Activated CD8-positive, alpha-beta memory T cell treated with anti-CD3 and anti-CD28 coated beads, Interleukin-2, amount 50 U/mL, for 48 hours (primary cell): ENCODE measurements at regions not wholly inside any gene's neighbourhood (a gene's known extent, or its start where the extent isn't known, plus 50 kb on each side); places are given as distances from the start of the nearest gene placed in this dataset.
A peak's percentile ranks its signal among the peaks of the same experiment; 100 is the strongest.
"Not testable (repeated sequence)": the region's sequence is repeated elsewhere in the genome, so short reads cannot be mapped to it uniquely, and the experiment has no call there.

Source experiments
- DNase-seq: peaks from one replicate; pipeline ENCODE4 v3.0.0-alpha.2; 2020

DNA sequence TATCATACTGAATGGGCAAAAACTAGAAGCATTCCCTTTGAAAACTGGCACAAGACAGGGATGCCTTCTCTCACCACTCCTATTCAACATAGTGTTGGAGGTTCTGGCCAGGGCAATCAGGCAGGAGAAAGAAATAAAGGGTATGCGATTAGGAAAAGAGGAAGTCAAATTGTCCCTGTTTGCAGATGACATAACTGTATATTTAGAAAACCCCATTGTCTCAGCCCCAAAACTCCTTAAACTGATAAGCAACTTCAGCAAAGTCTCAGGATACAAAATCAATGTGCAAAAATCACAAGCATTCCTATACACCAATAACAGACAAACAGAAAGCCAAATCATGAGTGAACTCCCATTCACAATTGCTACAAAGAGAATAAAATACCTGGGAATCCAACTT, 52.5 kb upstream of the CCDC71L start:
- not testable (repeated sequence) for DNase-seq

- DNase-seq: not testable (repeated sequence)
Measured at GRCh38 chr7:106714590-106715442, 53.9 kb upstream of the CCDC71L start.

- DNase-seq: no peak
Measured at GRCh38 chr7:106715730-106716129, 54.8 kb upstream of the CCDC71L start.

DNA sequence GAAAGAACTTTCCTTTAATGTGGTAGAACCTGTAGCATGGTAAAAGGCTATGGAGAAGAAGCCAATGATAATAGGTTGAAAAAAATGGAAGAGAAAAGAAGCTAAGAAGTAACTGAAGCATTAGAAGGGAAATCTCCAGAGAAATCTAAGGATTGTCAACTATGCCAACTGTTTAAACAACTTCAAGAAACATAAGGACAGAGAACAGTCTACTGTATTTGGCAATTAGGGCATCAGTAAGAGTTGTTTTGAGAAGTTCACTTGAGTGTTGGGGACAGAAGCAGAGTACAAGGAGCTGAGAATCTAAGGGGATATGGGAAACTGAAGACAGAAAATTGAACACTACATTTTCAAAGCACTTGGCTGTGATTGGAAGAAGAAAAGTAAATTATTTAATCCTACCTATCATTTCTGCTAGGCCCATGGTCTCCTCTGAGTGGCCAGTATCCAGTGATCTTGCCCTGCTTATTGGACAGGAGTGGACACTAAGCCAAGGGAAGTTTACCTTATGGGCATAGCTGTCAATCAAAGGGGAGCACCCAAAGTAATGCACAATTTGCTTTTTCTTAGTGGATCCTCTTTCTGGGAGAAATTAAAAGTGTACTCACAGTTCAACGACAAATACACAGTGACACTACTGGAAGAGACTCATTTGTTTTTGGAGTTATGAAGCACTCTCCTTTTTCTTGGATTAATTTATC, 56.4 kb upstream of the CCDC71L start:
- no peak for DNase-seq

- peak; percentile 74 for DNase-seq
Measured at GRCh38 chr7:106717955-106718871, 57.3 kb upstream of the CCDC71L start.

GRCh38 chr7:106720641-106721040, 59.7 kb upstream of the CCDC71L start:
- DNase-seq: no peak

- DNase-seq: no peak
Measured at GRCh38 chr7:106721816-106722785, 61.1 kb upstream of the CCDC71L start.

GRCh38 chr7:106723398-106723797, 62.4 kb upstream of the CCDC71L start:
- DNase-seq: no peak

DNA sequence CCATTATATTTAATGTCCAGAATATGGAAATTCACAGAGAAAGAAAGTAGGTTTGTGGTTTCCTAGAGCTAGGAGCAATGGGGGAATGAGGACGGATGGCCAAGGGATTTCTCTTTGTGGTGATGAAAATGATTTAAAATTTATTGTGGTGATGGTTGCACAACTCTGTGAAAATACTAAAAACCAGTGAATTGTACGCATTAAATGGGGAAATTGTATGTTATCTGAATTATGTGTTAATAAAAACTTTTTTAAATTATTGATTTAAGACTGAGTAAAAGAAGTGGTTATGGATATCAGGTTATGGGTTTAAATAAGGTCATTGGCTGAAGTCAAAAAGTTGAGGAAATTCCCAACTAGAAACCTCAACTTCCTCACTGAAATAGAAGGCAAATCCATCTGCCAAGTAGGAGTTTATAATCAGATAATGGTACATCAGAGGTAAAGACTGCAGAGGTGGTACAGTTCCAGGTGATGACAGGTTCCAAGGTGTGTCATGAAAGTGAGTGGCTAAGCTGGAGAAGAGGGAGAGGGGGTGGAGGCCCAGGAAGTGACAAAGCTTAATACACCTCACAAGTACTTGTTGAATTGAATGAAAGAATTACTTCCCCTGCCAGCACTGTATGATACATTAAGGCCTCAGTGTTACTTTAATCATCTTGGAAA, 68.9 kb upstream of the CCDC71L start:
- DNase-seq: no peak

GRCh38 chr7:106731187-106731586, 70.2 kb upstream of the CCDC71L start:
- no peak for DNase-seq

DNA sequence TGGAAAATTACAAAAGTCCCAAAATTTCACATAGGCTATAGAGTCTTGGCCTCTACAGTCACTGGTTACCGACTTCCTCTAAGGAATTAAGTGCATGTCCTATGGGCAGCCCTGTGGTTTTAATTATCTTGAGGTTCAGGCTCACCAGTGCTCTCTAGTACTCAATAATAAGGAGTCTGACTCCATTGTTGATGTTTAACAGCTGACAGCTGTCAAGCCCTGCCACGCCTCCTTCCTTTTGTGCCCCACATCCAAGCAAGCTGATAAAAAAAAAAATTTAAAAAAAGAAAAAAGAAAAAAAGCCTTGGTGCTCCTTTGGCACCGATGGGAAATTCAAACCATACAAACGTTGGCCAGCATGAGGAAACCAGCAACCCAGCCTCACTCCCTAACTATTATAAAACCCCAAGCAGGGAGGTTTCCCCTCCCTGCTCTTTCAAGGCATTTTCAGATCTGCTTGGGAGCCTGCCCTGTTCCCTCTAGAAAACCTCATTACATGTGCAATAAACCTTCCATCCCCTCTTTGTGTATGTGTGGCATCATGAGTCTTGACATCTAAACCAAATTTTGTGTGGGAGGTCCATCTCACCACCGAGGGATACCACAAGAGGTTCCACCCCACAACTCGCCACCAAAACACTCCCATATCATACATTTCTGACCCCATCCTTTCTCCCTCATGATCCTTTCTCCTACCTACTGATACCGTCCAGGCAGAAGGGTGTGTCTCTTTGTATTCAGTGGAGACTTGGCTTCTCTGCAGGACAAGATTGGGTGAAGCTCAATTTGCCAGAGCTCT, 70.9 kb upstream of the CCDC71L start:
- DNase-seq: no peak

DNA sequence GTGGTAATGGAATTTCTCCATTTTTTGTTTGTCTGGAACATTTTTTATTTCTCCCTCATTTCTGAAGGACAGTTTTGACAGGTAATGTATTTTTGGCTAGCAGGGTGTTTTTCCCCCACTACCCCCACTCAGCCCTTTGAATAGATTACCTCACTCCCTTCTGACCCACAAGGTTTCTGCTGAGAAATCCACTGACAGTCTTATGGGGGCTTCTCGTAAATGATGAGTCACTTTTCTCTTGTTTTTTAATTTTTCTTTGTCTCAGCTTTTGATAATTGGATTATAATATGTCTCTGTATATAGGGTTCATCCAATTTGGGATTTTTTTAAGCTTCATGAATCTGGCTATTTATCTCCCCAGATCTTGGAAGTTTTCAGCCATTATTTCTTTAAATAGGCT, 74.7 kb upstream of the CCDC71L start:
- DNase-seq: no peak

DNA sequence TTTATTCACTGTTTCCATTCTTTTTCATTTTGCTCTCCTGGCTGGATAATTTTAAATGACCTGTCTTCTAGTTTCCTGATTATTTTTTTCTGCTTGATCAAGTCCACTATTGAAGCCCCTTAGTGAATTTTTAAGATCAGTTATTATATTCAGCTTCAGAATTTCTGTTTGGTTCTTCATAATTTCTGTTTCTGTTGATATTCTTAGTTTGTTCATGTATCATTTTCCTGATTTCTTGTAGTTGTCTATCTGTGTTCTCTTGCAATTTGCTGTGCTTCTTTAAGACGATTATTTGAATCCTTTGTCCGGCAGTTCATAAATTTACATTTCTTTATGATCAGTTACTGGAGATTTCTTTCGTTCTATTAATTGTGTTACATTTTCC, 75.2 kb upstream of the CCDC71L start:
- no peak for DNase-seq

GRCh38 chr7:106736508-106737201, 75.7 kb upstream of the CCDC71L start:
- no peak for DNase-seq

DNA sequence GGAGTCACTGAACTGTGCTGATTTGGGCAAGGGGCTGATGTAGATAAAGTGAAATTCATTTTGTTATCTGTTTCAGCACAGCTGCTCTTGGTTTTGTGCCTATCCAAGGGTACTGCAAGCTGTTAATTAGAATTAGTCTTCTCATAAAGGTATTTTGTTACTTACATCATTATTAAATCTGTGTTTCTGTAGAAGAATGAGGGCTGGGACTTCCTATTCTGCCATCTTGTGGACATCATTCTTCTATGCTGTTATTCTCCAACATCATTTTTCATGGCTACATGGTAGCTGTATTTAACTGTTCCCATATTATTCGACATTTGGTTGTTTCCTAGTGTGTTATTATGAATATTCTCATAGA, 76.2 kb upstream of the CCDC71L start:
- no peak for DNase-seq

DNA sequence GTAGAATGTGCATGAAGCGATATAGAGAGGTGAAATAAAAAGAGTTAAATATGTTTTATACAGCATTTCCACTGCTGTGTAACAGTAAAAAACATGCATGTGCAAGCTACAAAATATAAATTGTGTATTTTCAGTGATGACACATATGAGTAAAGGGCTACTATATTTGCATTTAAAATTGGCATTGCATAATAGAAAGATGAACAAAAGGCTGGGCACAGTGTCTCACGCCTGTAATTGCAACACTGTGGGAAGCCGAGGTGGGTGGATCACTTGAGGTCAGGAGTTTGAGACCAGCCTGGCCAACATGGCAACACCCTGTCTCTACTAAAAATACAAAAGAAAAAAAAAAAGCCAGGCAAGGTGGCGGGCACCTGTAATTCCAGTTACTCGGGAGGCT, 79.8 kb upstream of the CCDC71L start:
- no peak for DNase-seq

- DNase-seq: no peak
Measured at GRCh38 chr7:106744563-106745091, 83.7 kb upstream of the CCDC71L start.

GRCh38 chr7:106747301-106747700, 86.3 kb upstream of the CCDC71L start:
- not testable (repeated sequence) for DNase-seq

GRCh38 chr7:106747804-106748203, 86.8 kb upstream of the CCDC71L start:
- no peak for DNase-seq

DNA sequence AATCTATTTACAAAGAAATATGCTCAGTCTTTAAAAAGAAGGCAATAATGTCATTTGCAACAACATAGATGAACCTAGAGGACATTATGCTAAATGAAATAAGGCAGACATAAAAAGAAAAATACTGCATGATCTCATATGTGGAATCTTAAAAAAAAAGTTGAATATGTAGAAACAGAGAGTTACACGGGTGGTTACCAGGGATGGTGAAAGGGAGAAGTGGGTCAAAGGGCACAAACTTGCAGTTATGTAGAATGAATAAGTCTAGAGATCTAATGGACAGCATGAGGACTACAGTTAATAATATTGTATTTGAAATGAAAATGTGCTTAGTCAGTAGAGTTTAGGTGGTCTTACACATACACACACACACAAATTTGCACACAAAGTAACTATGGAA, 88.2 kb upstream of the CCDC71L start:
- no peak for DNase-seq
